ENCODE measurements at regions not wholly inside any gene's neighbourhood (a gene's known extent, or its start where the extent isn't known, plus 50 kb on each side); places are given as distances from the start of the nearest gene placed in this dataset.

DNA sequence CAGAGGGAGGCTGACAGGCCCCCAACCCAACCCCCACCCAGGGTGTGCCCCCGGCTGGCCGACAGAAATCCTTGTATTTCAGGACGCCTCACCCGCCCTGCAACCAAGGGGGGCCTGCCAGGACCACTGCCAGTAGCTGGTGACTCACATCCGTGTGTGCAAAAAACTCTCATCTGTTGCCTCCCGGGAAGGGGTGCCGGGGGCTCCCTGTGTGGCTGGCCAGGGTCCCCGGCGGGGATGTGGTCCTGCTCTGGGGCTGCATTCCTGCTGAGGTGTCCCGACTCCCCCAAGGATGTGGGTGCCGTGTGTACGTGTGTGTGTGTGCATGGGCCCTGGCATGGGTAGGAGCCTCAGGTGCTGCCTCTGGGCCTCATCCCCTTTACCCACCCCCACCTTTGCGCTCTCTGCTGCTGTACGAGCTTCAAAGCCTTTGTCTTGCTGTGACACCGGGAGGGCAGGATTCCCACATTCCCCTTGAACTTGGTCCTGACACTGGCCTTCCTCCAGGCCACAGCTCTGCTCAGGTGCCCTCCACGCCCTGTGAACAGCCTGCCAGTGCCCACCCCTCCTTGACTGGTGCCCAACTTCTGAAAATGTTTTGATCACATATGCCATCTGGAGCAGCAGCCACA, 226.3 kb upstream of the HDAC4 start:
- H3K27ac ChIP-seq (ENCODE audit: control insufficient read depth, insufficient read depth, low read length), result no peak overlapping the region
- no peaks in the 10 kb centered on the region for H3K9me1 ChIP-seq (ENCODE audit: control insufficient read depth, extremely low read depth, insufficient read depth, low read length)
- no peak overlapping the region for H3K4me3 ChIP-seq (ENCODE audit: control insufficient read depth in 2 of 3, extremely low read depth in 1 of 3, insufficient read depth in 2 of 3, low read depth in 1 of 3, low read length in 3 of 3)
- H3K79me2 ChIP-seq (ENCODE audit: control insufficient read depth, insufficient read depth, low read length), result no peaks in the 10 kb centered on the region
- no peaks in the 10 kb centered on the region for H3K9me3 ChIP-seq (ENCODE audit: control insufficient read depth, low read depth, low read length)
- H3K36me3 ChIP-seq (ENCODE audit: control insufficient read depth in 2 of 2, extremely low read depth in 1 of 2, insufficient read depth in 2 of 2, low read length in 2 of 2), result no peaks in the 10 kb centered on the region
- H3K4me2 ChIP-seq (ENCODE audit: control insufficient read depth, extremely low read depth, insufficient read depth, low read depth, low read length), result no peak overlapping the region
- dilution Hi-C loops (cut with MboI; ENCODE audit: extremely low pct_ligation_motif_present, low sequenced_read_pairs), result no loop called here
- H2AFZ ChIP-seq (ENCODE audit: control insufficient read depth, low read length), result no peak overlapping the region
- H3K9ac ChIP-seq (ENCODE audit: control insufficient read depth, extremely low read depth, insufficient read depth, low read length), result no peak overlapping the region
- peaks cover 10% of the 10 kb centered on the region for H3K4me1 ChIP-seq (ENCODE audit: control insufficient read depth, extremely low read depth, insufficient read depth, low read length)
- TF ChIP-seq CTCF (optimal IDR thresholded peaks at IDR 0.05 in 1 of 3, IDR thresholded peaks at IDR 0.05 in 1 of 3, conservative IDR thresholded peaks at IDR 0.05 in 1 of 3; ENCODE audit: extremely low read depth in 1 of 3, insufficient read depth in 2 of 3, low read length in 3 of 3), result no peak
- H3K27me3 ChIP-seq (ENCODE audit: control insufficient read depth, extremely low read depth, insufficient read depth, low read length), result no peaks in the 10 kb centered on the region
- FAIRE-seq (no peak), DNase-seq (ENCODE audit: low read depth, low spot score) (no peak)
- no peaks in the 10 kb centered on the region for H4K20me1 ChIP-seq (ENCODE audit: control insufficient read depth, extremely low read depth, insufficient read depth, low read length)

- Histone ChIP-seq H3K4me2 (ENCODE audit: control insufficient read depth, extremely low read depth, insufficient read depth, low read depth, low read length) (no peak overlapping the region), H3K27ac (ENCODE audit: control insufficient read depth, insufficient read depth, low read length) (no peak overlapping the region), H4K20me1 (ENCODE audit: control insufficient read depth, extremely low read depth, insufficient read depth, low read length) (no peaks in the 10 kb centered on the region), H2AFZ (ENCODE audit: control insufficient read depth, low read length) (no peak overlapping the region), H3K4me1 (ENCODE audit: control insufficient read depth, extremely low read depth, insufficient read depth, low read length) (peaks cover 9% of the 10 kb centered on the region), H3K79me2 (ENCODE audit: control insufficient read depth, insufficient read depth, low read length) (no peaks in the 10 kb centered on the region), H3K4me3 (ENCODE audit: control insufficient read depth in 2 of 3, extremely low read depth in 1 of 3, insufficient read depth in 2 of 3, low read depth in 1 of 3, low read length in 3 of 3) (no peak overlapping the region), H3K36me3 (ENCODE audit: control insufficient read depth in 2 of 2, extremely low read depth in 1 of 2, insufficient read depth in 2 of 2, low read length in 2 of 2) (no peaks in the 10 kb centered on the region), H3K9ac (ENCODE audit: control insufficient read depth, extremely low read depth, insufficient read depth, low read length) (no peak overlapping the region), H3K9me3 (ENCODE audit: control insufficient read depth, low read depth, low read length) (no peaks in the 10 kb centered on the region), H3K9me1 (ENCODE audit: control insufficient read depth, extremely low read depth, insufficient read depth, low read length) (no peaks in the 10 kb centered on the region), H3K27me3 (ENCODE audit: control insufficient read depth, extremely low read depth, insufficient read depth, low read length) (no peaks in the 10 kb centered on the region)
- dilution Hi-C loops (cut with MboI; ENCODE audit: extremely low pct_ligation_motif_present, low sequenced_read_pairs), result no loop called here
- FAIRE-seq, result no peak
- TF ChIP-seq CTCF (optimal IDR thresholded peaks at IDR 0.05 in 1 of 3, IDR thresholded peaks at IDR 0.05 in 1 of 3, conservative IDR thresholded peaks at IDR 0.05 in 1 of 3; ENCODE audit: extremely low read depth in 1 of 3, insufficient read depth in 2 of 3, low read length in 3 of 3) (no peak), EZH2 (IDR thresholded peaks at IDR 0.05; ENCODE audit: low read length) (no peak)
- DNase-seq (ENCODE audit: low read depth, low spot score), result no peak
These were observed 225.3 kb upstream of the HDAC4 start for GRCh38 chr2:239625971-239626734.

Data from keratinocyte (primary cell).